ENCODE measurements at regions not wholly inside any gene's neighbourhood (a gene's known extent, or its start where the extent isn't known, plus 50 kb on each side); places are given as distances from the start of the nearest gene placed in this dataset.

DNA sequence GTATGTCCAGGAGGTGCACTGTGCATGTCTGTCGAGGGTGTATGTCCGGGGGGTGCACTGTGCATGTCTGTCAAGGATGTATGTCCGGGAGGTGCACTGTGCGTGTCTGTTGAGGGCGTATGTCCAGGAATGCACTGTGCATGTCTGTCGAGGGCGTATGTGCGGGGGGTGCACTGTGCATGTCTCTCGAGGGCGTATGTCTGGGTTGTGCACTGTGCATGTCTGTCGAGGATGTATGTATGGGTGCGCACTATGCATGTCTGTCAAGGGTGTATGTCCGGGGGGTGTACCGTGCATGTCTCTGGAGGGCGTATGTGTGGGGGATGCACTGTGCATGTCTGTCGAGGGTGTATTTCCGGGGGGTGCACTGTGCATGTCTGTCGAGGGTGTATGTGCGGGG lies 249.3 kb upstream of the MYT1L start:
- no peaks in the 10 kb centered on the region for H3K4me1 ChIP-seq

GRCh38 chr2:2579814-2580213 lies 248.7 kb upstream of the MYT1L start:
- intact Hi-C loops (cut with DNase I): no loop called here
- WGBS, 2 donors: 78 to 79% methylated on average over 3 to 7 of the region's 8 CpGs
- Histone ChIP-seq H3K27ac (no peak overlapping the region), H3K36me3 (no peaks in the 10 kb centered on the region), H3K9me3 (no peaks in the 10 kb centered on the region), H3K4me1 (no peaks in the 10 kb centered on the region), H3K27me3 (no peaks in the 10 kb centered on the region), H3K4me3 (no peak overlapping the region)
- TF ChIP-seq CTCF (IDR thresholded peaks at IDR 0.05) (no peak), POLR2A (IDR thresholded peaks at IDR 0.05) (no peak)
- DNase-seq: no peak

More for the DNA sequence above, 249.3 kb upstream of the MYT1L start:
- Histone ChIP-seq H3K36me3 (no peaks in the 10 kb centered on the region), H3K27ac (no peak overlapping the region), H3K27me3 (no peaks in the 10 kb centered on the region), H3K9me3 (no peaks in the 10 kb centered on the region), H3K4me3 (no peak overlapping the region)
- intact Hi-C loops (cut with DNase I): no loop called here
- TF ChIP-seq POLR2A (IDR thresholded peaks at IDR 0.05): no peak
- 78 to 83% methylated on average over 14 to 18 of the region's 19 CpGs for WGBS, 2 donors
- no peak for DNase-seq

- WGBS, 2 donors: 43 to 56% methylated on average over 15 to 17 of the region's 17 CpGs
- Histone ChIP-seq H3K27ac (no peak overlapping the region), H3K27me3 (no peaks in the 10 kb centered on the region), H3K4me1 (no peaks in the 10 kb centered on the region), H3K9me3 (peaks cover 0 to 3% (median 0%) of the 10 kb centered on the region in 3 donors), H3K36me3 (no peaks in the 10 kb centered on the region), H3K4me3 (no peak overlapping the region)
- no peak for TF ChIP-seq CTCF (IDR thresholded peaks at IDR 0.05)
- TF ChIP-seq POLR2A (IDR thresholded peaks at IDR 0.05): no peak
- DNase-seq: no peak
- intact Hi-C loops (cut with DNase I): no loop called here
These were observed 246.3 kb upstream of the MYT1L start for GRCh38 chr2:2577407-2577831.

DNA sequence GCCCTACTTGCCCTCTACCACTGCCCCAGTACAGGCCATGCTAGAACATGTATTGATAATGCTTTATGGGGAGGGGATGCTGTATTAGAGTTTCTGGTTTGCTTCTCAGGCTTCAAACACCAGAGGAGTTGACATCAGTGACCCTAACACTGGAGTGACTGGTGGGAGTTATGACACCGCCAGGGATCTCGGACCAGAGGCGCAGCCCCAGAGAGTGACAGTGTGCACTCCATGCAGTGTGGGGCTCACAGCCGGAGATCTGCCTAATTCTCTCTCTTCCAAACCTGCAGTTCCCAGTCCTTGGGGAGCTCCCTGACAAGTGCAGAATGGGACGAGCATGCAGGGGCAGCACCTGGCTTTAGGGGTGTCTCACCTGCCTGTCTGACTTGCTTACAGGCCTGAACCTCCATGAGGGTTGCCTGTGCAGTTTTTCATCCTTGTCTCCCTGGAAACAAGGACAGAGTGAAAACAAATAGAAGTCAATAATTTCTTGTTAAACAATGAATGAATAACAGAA lies 244.9 kb upstream of the MYT1L start:
- H3K27me3 ChIP-seq: no peaks in the 10 kb centered on the region
- H3K36me3 ChIP-seq: no peaks in the 10 kb centered on the region
- no peak for TF ChIP-seq CTCF (IDR thresholded peaks at IDR 0.05)
- no peak for TF ChIP-seq POLR2A (IDR thresholded peaks at IDR 0.05)
- H3K4me3 ChIP-seq: no peak overlapping the region
- no peak for DNase-seq
- intact Hi-C loops (cut with DNase I): no loop called here
- WGBS, 2 donors: 82% methylated on average over 2 to 3 of the region's 5 CpGs
- no peak overlapping the region for H3K27ac ChIP-seq
- H3K9me3 ChIP-seq: peaks cover 0 to 3% (median 0%) of the 10 kb centered on the region in 3 donors
- H3K4me1 ChIP-seq: no peaks in the 10 kb centered on the region

GRCh38 chr2:2575181-2575577 lies 244.1 kb upstream of the MYT1L start:
- no peaks in the 10 kb centered on the region for H3K4me1 ChIP-seq
- no peak for DNase-seq
- no peak overlapping the region for H3K4me3 ChIP-seq
- H3K36me3 ChIP-seq: no peaks in the 10 kb centered on the region
- TF ChIP-seq POLR2A (IDR thresholded peaks at IDR 0.05): no peak
- TF ChIP-seq CTCF (IDR thresholded peaks at IDR 0.05): no peak
- 89 to 96% methylated on average over 5 to 10 of the region's 10 CpGs for WGBS, 2 donors
- peaks cover 0 to 3% (median 0%) of the 10 kb centered on the region in 3 donors for H3K9me3 ChIP-seq
- H3K27ac ChIP-seq: no peak overlapping the region
- H3K27me3 ChIP-seq: no peaks in the 10 kb centered on the region
- intact Hi-C loops (cut with DNase I): no loop called here
